ENCODE measurements at regions not wholly inside any gene's neighbourhood (a gene's known extent, or its start where the extent isn't known, plus 50 kb on each side); places are given as distances from the start of the nearest gene placed in this dataset.

DNA sequence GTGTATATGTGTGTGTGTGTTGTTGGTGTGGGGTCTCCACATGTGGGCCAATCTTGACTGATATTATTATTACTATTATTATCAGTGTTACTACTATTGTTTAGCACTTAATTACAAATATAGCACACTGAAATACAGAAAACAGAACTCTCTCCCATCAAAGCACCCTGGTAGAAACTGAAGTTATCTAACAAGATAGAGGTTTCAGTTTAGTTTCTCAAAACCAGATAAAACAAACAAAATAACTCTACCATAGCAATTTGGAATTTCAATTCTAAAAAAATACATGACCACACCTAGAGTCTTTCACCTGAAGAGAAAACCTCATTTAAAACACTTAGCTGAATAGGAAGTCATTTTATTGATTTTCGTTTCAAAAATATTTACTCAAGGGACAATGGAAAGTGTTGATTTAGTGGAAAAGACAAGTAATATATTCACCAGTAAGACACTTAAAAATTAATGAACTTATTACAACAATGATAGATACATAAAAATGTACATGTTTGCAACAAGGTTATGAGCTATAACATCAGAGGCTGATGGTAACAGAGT lies 252.3 kb downstream of the PDHA2 start:
- Histone ChIP-seq H3K79me1 (ENCODE audit: low read depth in 1 of 2, low read length in 2 of 2) (no peaks in the 10 kb centered on the region), H2AFZ (replicated peaks; ENCODE audit: low read length, poor library complexity) (no peak overlapping the region), H3K36me3 (ENCODE audit: control insufficient read depth, insufficient read depth, low read length) (no peaks in the 10 kb centered on the region), H3K4me1 (ENCODE audit: control insufficient read depth, insufficient read depth, low read length) (no peaks in the 10 kb centered on the region), H4K5ac (ENCODE audit: low read depth, low read length) (no peak overlapping the region), H4K20me1 (ENCODE audit: insufficient read depth, low read length) (no peaks in the 10 kb centered on the region), H3K14ac (replicated peaks; ENCODE audit: low read depth, low read length) (no peak overlapping the region), H3K27ac (ENCODE audit: insufficient read depth, low read length) (no peak overlapping the region), H4K8ac (ENCODE audit: low read depth in 2 of 2, low read length in 2 of 2) (no peak overlapping the region), H3K9me3 (ENCODE audit: control insufficient read depth, insufficient read depth, low read length) (0 out of 2 replicates have a peak, but pooled peaks cover 3% of the 10 kb centered on the region), H2BK15ac (ENCODE audit: low read depth, low read length) (no peak overlapping the region), H3K18ac (ENCODE audit: low read depth, low read length) (no peak overlapping the region), H3K4me3 (ENCODE audit: insufficient read depth, low read depth, low read length) (no peak overlapping the region), H3K56ac (ENCODE audit: extremely low read depth, insufficient read depth, low read length) (no peak overlapping the region), H4K91ac (ENCODE audit: insufficient read depth, low read depth, low read length) (no peak overlapping the region), H2BK20ac (ENCODE audit: low read depth, low read length) (no peak overlapping the region), H3K9me1 (ENCODE audit: insufficient read depth, low read length) (no peaks in the 10 kb centered on the region), H3K23ac (ENCODE audit: low read depth, low read length) (no peak overlapping the region), H3K9ac (ENCODE audit: low read depth, low read length) (no peak overlapping the region), H2AK9ac (replicated peaks; ENCODE audit: low read depth, low read length, poor library complexity) (no peak overlapping the region), H2BK5ac (ENCODE audit: low read depth, low read length, poor library complexity, severe bottlenecking) (no peak overlapping the region), H3K4ac (ENCODE audit: low read depth, low read length) (no peak overlapping the region), H2AK5ac (ENCODE audit: low read depth, low read length) (no peak overlapping the region), H2BK120ac (ENCODE audit: low read depth, low read length) (no peak overlapping the region), H3K4me2 (ENCODE audit: low read depth, low read length) (no peak overlapping the region), H3K27me3 (ENCODE audit: control insufficient read depth, insufficient read depth, low read length) (no peaks in the 10 kb centered on the region)
- TF ChIP-seq CEBPB (IDR thresholded peaks at IDR 0.05; ENCODE audit: low read depth, low read length) (no peak), POLR2A (IDR thresholded peaks at IDR 0.05; ENCODE audit: low read depth, low read length) (no peak), MAZ (IDR thresholded peaks at IDR 0.05; ENCODE audit: borderline replicate concordance, low read depth, low read length) (no peak), SMC3 (IDR thresholded peaks at IDR 0.05; ENCODE audit: low read depth, low read length) (no peak), RAD21 (IDR thresholded peaks at IDR 0.05; ENCODE audit: low read length) (no peak), RCOR1 (IDR thresholded peaks at IDR 0.05; ENCODE audit: insufficient replicate concordance, low read length) (no peak), BHLHE40 (IDR thresholded peaks at IDR 0.05; ENCODE audit: low read depth, low read length) (no peak), USF2 (IDR thresholded peaks at IDR 0.05; ENCODE audit: low read depth, low read length) (no peak), CHD1 (IDR thresholded peaks at IDR 0.05; ENCODE audit: low read depth, low read length) (no peak), MAFK (IDR thresholded peaks at IDR 0.05; ENCODE audit: low read depth, low read length) (no peak)
- ATAC-seq (ENCODE audit: low read depth) (no peak), DNase-seq (no peak)
- intact Hi-C loops (cut with micrococcal nuclease) = no loop called here
- BruUV-seq (replicated peaks) = no TSS peak
- CTCF ChIA-PET = interaction anchor here (0.5 kb wide), 1 partner anchor 31 kb away, joined by 4 read pairs; no protein-coding TSS in a partner anchor
- POLR2A ChIA-PET (ENCODE audit: unreplicated experiment) = no interaction called here
- dilution Hi-C loops (cut with HindIII; ENCODE audit: low sequenced_read_pairs, unreplicated experiment) = no loop called here
- no CpG with 5 or more reads among the region's 1 CpG for WGBS, 2 experiments (ENCODE audit: extremely low coverage in 2 of 2, insufficient read length in 1 of 2)
- in situ Hi-C loops (cut with MboI; ENCODE audit: low sequenced_read_pairs) = no loop called here
